Panc1 (cell line): ENCODE measurements at regions not wholly inside any gene's neighbourhood (a gene's known extent, or its start where the extent isn't known, plus 50 kb on each side); places are given as distances from the start of the nearest gene placed in this dataset.

ENCODE experiments used
- CTCF ChIP-seq: fragments of 450-650 bp; IDR thresholded peaks from 2 replicates; pipeline ENCODE4 v1.5.1; 2017; ENCODE audit warnings: mild to moderate bottlenecking
- SIN3A ChIP-seq: IDR thresholded peaks from 2 replicates; pipeline ENCODE4 v1.6.1; 2012; ENCODE audit warnings: low read depth, mild to moderate bottlenecking, low read length, moderate library complexity, borderline replicate concordance; ENCODE audit not compliant: insufficient read depth

- TF ChIP-seq SIN3A (no peak), CTCF (no peak)
Measured at GRCh38 chr17:54518706-54519105, 381.9 kb upstream of the TOM1L1 start.
